ENCODE measurements at regions not wholly inside any gene's neighbourhood (a gene's known extent, or its start where the extent isn't known, plus 50 kb on each side); places are given as distances from the start of the nearest gene placed in this dataset.

- no peaks in the 10 kb centered on the region for H3K9me3 Mint-ChIP-seq
- H3K27me3 Mint-ChIP-seq (ENCODE audit: low read depth) = peaks cover 4% of the 10 kb centered on the region
- H3K4me3 Mint-ChIP-seq = no peak overlapping the region
- TF ChIP-seq CTCF (conservative IDR thresholded peaks at IDR 0.05) = no peak
- no peaks in the 10 kb centered on the region for H3K36me3 Mint-ChIP-seq (ENCODE audit: low read depth)
- H3K27ac Mint-ChIP-seq (ENCODE audit: unreplicated experiment) = no peak overlapping the region
- DNase-seq (ENCODE audit: low read depth, low spot score) = no peak
- no peaks in the 10 kb centered on the region for H3K4me1 Mint-ChIP-seq
Observed at GRCh38 chr10:76679030-76679429, 958.6 kb downstream of the KCNMA1 start.

DNA sequence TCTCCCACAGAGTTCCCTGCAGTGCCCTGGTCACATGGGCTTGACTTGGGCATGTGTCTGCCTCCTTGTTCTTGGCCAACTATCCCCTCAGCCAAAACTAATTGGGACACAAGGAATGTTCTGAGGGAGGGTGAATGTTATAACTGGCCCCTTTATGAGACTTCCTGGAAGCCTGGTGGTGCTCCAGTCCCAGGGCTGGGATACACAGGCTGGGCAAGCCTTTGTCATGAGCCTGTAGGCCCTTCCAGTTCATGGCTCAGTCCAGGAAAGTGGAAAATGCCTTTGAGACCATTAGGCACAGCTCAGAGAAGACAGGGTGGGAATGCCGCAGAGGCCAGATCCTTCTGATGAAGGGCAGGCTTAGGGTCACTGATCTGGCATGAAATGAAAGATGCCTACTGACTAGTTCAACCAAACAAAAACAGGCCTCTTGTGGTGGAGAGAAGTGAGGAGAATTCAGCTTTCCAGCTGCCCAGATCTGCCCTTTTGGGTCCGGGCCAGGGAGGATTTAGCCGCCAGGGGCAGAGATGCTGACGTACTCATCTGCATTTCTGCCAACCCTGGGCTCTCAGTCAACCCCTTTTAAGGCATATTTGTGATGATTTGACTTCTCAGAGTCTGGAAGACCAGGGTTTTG, 961.5 kb downstream of the KCNMA1 start:
- no peak for DNase-seq (ENCODE audit: low read depth, low spot score)
- Mint-ChIP-seq H3K27me3 (ENCODE audit: low read depth) (peaks cover 4% of the 10 kb centered on the region), H3K4me1 (no peaks in the 10 kb centered on the region), H3K36me3 (ENCODE audit: low read depth) (no peaks in the 10 kb centered on the region), H3K4me3 (no peak overlapping the region), H3K9me3 (no peaks in the 10 kb centered on the region), H3K27ac (ENCODE audit: unreplicated experiment) (no peak overlapping the region)
- no peak for TF ChIP-seq CTCF (conservative IDR thresholded peaks at IDR 0.05)

- H3K4me1 Mint-ChIP-seq = no peaks in the 10 kb centered on the region
- no peaks in the 10 kb centered on the region for H3K36me3 Mint-ChIP-seq (ENCODE audit: low read depth)
- no peak overlapping the region for H3K4me3 Mint-ChIP-seq
- no peak for TF ChIP-seq CTCF (conservative IDR thresholded peaks at IDR 0.05)
- no peak overlapping the region for H3K27ac Mint-ChIP-seq (ENCODE audit: unreplicated experiment)
- no peak for DNase-seq (ENCODE audit: low read depth, low spot score)
- H3K27me3 Mint-ChIP-seq (ENCODE audit: low read depth) = peaks cover 4% of the 10 kb centered on the region
- H3K9me3 Mint-ChIP-seq = no peaks in the 10 kb centered on the region
Observed at GRCh38 chr10:76675561-76675950, 962.1 kb downstream of the KCNMA1 start.

- Mint-ChIP-seq H3K27ac (ENCODE audit: unreplicated experiment) (no peak overlapping the region), H3K27me3 (ENCODE audit: low read depth) (no peaks in the 10 kb centered on the region), H3K4me3 (no peak overlapping the region), H3K36me3 (ENCODE audit: low read depth) (no peaks in the 10 kb centered on the region), H3K4me1 (no peaks in the 10 kb centered on the region), H3K9me3 (peaks cover 9% of the 10 kb centered on the region)
- no peak for DNase-seq (ENCODE audit: low read depth, low spot score)
- no peak for TF ChIP-seq CTCF (conservative IDR thresholded peaks at IDR 0.05)
Observed at GRCh38 chr10:76667408-76668370, 969.9 kb downstream of the KCNMA1 start.

DNA sequence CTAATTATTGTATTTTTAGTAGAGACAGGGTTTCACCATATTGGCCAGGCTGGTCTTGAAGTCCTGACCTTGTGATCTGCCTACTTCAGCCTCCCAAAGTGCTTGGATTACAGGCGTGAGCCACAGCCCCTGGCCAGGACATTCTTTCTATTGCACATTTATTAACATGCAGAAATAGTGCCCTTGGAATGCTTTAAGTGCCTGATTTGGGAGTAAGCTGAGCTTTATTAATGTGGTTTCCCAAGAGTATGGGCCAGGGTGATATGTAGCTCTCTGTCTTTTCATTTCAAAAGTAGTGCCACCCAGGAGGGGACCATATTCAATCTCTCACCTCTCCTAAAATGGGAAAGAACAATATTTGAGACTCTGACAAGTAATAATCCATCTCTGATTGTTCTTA, 970.7 kb downstream of the KCNMA1 start:
- Mint-ChIP-seq H3K27ac (ENCODE audit: unreplicated experiment) (no peak overlapping the region), H3K27me3 (ENCODE audit: low read depth) (no peaks in the 10 kb centered on the region), H3K4me3 (no peak overlapping the region), H3K9me3 (peaks cover 9% of the 10 kb centered on the region), H3K4me1 (no peaks in the 10 kb centered on the region), H3K36me3 (ENCODE audit: low read depth) (no peaks in the 10 kb centered on the region)
- TF ChIP-seq CTCF (conservative IDR thresholded peaks at IDR 0.05) = no peak
- DNase-seq (ENCODE audit: low read depth, low spot score) = no peak

Data from neural crest cell (in vitro differentiated cells).